ENCODE measurements at regions not wholly inside any gene's neighbourhood (a gene's known extent, or its start where the extent isn't known, plus 50 kb on each side); places are given as distances from the start of the nearest gene placed in this dataset.
"Not testable (repeated sequence)": the region's sequence is repeated elsewhere in the genome, so short reads cannot be mapped to it uniquely, and the experiment has no call there.

- DNase-seq = no peak
Measured at GRCh38 chr12:124475295-124476010, 92.0 kb downstream of the NCOR2 start.

- peak in 13 of 14 donors; percentile 24 to 96 (median 86) for DNase-seq
Measured at GRCh38 chr12:124474709-124475108, 92.7 kb downstream of the NCOR2 start.

GRCh38 chr12:124472690-124473279, 94.6 kb downstream of the NCOR2 start:
- DNase-seq = no peak

GRCh38 chr12:124471828-124472227, 95.6 kb downstream of the NCOR2 start:
- DNase-seq = no peak

- DNase-seq = no peak
Measured at GRCh38 chr12:124470806-124471205, 96.6 kb downstream of the NCOR2 start.

GRCh38 chr12:124470139-124470538, 97.3 kb downstream of the NCOR2 start:
- DNase-seq = no peak

- DNase-seq = no peak
Measured at GRCh38 chr12:124469193-124469888, 98.1 kb downstream of the NCOR2 start.

- not testable (repeated sequence) for DNase-seq
Measured at GRCh38 chr12:124467549-124467948, 99.9 kb downstream of the NCOR2 start.

- DNase-seq = peak in 1 of 14 donors; percentile 60
Measured at GRCh38 chr12:124466216-124467128, 100.9 kb downstream of the NCOR2 start.

- no peak for DNase-seq
Measured at GRCh38 chr12:124465473-124465872, 101.9 kb downstream of the NCOR2 start.

- no peak for DNase-seq
Measured at GRCh38 chr12:124464830-124465229, 102.6 kb downstream of the NCOR2 start.

- DNase-seq = peak in 1 of 14 donors; percentile 13
Measured at GRCh38 chr12:124464062-124464461, 103.3 kb downstream of the NCOR2 start.

- DNase-seq = peak in 6 of 14 donors; percentile 22 to 54 (median 34)
Measured at GRCh38 chr12:124463341-124463921, 104.0 kb downstream of the NCOR2 start.

- no peak for DNase-seq
Measured at GRCh38 chr12:124462750-124463149, 104.7 kb downstream of the NCOR2 start.

GRCh38 chr12:124461851-124462623, 105.4 kb downstream of the NCOR2 start:
- DNase-seq = no peak

GRCh38 chr12:124461241-124461673, 106.2 kb downstream of the NCOR2 start:
- DNase-seq = no peak

GRCh38 chr12:124460771-124461170, 106.6 kb downstream of the NCOR2 start:
- DNase-seq = no peak

- DNase-seq = no peak
Measured at GRCh38 chr12:124459852-124460645, 107.4 kb downstream of the NCOR2 start.

- DNase-seq = no peak
Measured at GRCh38 chr12:124458992-124459851, 108.2 kb downstream of the NCOR2 start.

Measured in C1 segment of cervical spinal cord (tissue), 14 donors.